GM20000 (cell line): ENCODE measurements at regions not wholly inside any gene's neighbourhood (a gene's known extent, or its start where the extent isn't known, plus 50 kb on each side); places are given as distances from the start of the nearest gene placed in this dataset.

Source experiments
- DNase-seq: peaks from one replicate; pipeline ENCODE4 v3.0.0; 2012; ENCODE audit warnings: low spot score
- CTCF ChIP-seq: IDR thresholded peaks from 2 replicates; pipeline ENCODE4 v1.5.1; 2012; ENCODE audit warnings: mild to moderate bottlenecking, control low read depth; ENCODE audit errors: extremely low read depth, missing control alignments

GRCh38 chr13:84255226-84255797, 373.0 kb upstream of the SLITRK1 start:
- no peak for DNase-seq
- TF ChIP-seq CTCF = no peak

DNA sequence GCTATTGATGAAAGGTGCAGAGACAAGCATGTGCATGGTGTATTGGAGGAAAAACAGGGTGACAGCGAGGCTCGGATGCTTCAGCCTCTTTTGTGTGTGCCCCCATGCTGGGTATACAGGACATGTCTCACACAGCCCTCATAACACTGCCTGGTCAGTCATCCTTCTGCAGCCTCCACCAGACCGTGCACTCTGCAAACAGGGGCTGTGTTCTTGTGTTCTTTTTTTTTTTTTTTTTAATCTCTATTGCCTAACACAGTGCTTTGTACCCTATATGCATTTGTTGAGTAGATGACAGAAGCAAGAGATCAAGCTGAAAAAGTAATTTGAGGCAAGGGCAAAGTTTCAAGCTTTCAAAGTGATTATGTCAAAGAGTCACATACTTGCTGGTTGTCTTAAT, 367.2 kb upstream of the SLITRK1 start:
- TF ChIP-seq CTCF = no peak
- DNase-seq = no peak

GRCh38 chr13:84243340-84243739, 361.1 kb upstream of the SLITRK1 start:
- TF ChIP-seq CTCF = no peak
- no peak for DNase-seq

- no peak for DNase-seq
- TF ChIP-seq CTCF = no peak
These were observed 356.8 kb upstream of the SLITRK1 start for GRCh38 chr13:84239032-84239431.

GRCh38 chr13:84238381-84238780, 356.1 kb upstream of the SLITRK1 start:
- no peak for TF ChIP-seq CTCF
- DNase-seq = no peak

DNA sequence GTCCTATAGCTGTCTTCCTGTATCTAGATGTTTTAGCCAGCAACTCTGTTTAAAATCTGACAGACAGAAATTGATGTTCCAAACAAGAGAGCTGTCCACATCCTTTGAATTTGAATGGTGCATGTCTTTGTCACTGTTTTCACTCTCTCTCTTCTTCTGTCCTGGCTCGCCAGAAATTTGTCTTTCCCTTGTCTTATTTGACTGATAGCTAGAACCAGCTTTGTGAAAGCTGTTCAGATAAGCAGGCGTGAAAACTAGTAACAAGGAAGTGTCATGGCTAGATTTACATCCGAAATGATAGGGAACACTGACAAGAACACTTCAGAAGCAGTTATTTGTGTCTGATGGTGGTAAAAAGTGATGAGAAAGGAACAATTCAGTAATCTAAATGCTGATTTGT, 354.9 kb upstream of the SLITRK1 start:
- DNase-seq = no peak
- TF ChIP-seq CTCF = no peak

DNA sequence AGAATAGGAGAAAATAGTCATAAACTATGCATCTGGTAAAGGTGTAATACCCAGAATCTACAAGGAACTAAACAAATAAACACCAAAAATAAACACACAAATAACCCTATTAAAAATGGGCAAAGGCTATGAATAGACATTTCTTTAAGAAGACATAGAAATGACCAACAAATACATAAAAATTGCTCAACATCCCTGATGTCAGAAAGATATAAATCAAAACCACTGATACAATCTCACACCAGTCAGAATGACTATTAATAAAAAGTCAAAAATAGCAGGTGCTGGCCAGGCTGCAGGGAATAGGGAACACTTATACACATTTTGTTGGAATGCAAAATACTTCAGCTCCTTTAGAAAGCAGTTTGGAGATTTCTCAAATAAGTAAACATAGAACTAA, 352.1 kb upstream of the SLITRK1 start:
- no peak for DNase-seq
- no peak for TF ChIP-seq CTCF
